HG03521 (cell line): ENCODE measurements at regions not wholly inside any gene's neighbourhood (a gene's known extent, or its start where the extent isn't known, plus 50 kb on each side); places are given as distances from the start of the nearest gene placed in this dataset.

Experiments
- ATAC-seq: cut with Tn5 transposase; IDR thresholded peaks from one replicate; pipeline ENCODE4 v1.9.1; 2021; ENCODE audit warnings: mild to moderate bottlenecking, moderate library complexity; ENCODE audit not compliant: unreplicated experiment

DNA sequence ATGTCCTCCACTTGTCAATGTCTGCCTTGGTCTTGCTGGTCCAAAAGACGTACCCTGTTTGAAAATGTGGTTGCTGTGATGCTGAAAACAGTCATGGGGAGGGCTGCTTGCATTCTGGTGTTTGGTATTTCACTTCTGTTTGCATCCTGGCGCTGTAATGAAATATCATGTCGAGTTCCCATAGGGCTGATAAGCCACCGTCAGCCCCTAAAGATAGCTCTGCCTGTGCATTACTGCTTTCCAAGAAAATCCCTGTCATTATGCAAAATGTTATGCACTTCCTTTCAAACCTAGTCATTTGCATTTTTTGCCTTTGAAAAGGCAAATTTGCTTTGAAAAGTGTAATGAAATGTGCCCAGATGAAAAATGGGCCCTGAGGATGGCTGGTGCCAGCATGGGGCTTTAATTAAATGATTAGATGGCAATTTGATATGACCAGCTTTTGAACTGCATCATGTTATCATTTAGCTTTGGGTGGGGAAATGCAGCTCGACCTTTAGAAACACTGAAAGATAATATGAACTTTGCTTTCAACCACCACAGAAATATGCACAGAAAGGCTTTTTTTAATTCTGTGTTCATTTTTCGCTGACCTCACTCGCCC lies 374.4 kb upstream of the SGCD start:
- ATAC-seq: no peak

DNA sequence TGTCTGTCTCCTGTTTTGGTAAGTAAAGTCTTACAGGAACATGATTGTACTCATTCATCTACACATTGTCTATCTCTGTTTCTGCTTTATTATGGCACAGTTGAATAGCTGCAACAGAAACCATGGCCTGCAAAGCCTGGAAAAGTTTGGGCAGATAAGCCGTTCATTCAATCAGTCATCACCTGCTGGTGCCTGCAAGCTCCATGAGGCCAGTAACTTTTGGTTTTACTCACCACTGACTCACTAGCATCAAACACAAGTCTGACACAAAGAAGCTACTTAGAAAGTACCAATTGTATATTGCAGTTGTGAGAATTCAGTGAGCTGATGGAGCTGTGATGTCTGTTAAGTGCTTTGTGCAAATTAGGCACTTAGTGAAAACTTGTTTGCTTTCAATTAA lies 373.6 kb upstream of the SGCD start:
- ATAC-seq: no peak

DNA sequence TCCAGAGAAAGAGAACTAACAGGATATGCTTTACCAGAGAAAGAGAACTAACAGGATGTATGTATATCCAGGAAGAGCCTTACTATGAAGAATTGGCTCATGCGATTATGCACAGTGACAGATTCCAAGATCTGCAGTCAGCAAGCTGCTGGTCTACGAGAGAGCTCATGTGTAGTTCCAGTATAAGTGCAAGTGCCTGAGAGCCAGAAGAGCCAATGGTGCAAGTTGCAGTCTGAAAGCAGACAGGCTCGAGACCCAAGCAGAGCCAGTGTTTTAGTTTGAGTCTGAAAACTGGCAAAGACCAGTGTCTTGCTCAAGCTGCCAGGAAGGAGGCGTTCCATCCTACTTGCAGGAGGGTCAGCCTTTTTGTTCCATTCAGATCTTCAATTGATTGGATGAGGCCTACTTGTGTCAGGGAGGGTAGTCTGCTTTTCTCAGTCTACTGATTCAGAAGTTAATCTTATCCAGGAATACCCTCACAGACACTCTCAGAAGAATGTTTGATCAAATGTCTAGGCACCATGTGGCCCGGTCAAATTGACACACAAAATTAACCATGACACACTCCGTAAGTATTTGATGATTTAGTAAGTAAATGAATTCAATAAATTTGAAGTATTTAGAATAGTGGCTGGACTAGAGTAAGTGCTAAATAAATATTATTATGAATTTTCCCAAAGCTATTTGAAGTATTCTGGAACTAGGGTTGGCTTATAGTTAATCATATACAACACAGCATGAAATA lies 372.1 kb upstream of the SGCD start:
- ATAC-seq: no peak

DNA sequence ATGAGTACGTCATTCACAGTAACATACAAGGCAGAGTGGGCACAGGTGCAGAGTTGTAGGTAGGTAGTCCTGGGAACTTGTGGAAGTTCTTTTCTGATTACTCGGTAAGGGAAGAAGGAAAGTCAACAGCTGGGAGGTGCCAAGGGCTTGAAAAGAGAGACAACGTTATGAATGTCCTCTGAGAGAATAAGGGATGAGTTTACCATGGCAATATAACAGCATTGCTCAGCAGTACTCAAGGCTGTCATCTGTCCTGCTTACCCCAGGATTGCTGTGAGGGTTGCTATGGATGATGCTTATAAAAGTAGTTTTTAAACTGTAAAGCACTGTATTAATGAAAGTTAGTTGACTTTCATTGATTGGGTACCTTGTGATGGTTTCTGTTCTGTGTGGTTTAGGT lies 369.1 kb upstream of the SGCD start:
- ATAC-seq: no peak

DNA sequence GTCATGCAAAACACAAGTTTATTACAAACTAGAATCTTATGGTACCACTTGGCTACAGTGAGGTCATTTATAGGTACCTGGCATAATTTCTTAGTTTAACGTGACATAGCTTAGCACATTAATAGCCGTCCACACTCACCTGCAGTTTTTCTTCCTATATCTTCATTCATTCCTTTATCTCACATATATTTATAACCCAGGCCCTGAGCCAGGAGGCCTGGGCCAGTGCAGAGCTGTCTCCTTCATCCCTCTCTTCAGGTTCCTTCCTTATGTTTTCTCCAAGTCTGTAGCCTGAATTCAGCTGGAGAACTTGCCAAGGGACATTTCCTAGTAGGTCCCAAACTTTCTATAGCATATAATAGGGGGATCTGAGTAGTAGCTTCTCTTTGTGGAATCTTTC lies 367.9 kb upstream of the SGCD start:
- ATAC-seq: no peak

DNA sequence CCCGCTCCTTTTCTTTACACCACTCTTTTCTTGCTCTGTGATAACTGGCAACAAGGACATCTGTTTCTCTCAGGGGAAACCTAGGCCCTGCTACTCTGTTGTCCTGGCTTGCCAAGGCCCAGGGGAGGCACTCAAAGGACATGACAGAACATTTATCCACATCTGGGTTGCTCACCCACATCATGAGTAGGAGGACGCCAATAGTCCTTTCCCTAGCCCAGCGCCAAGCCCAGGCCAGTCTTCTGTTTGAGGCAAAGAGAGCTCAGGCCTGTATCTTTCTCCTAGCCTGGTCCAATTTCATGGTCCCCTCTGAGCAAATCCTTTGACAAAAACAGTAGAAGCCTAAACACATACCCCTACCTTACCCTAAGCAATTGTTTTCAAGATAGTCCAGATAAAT lies 366.8 kb upstream of the SGCD start:
- no peak for ATAC-seq

DNA sequence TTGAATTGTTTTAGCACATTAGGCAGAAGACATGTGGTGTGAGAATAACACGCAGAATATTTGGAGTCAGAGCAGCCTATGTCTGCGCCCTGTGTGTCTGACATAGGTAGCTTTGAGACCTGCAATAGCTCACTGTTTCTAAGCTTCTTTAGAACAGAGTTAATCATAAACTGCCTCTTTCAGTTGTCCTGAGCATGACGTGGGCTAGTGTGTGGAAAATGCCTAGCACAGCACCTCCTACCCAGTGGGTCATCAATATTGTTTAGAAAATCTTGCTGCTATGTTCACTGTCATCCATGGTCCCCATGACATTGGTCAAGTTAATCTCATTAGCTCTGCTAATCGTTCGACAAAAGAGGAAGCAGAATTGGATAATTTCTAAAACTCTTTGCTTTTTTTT lies 357.4 kb upstream of the SGCD start:
- no peak for ATAC-seq

DNA sequence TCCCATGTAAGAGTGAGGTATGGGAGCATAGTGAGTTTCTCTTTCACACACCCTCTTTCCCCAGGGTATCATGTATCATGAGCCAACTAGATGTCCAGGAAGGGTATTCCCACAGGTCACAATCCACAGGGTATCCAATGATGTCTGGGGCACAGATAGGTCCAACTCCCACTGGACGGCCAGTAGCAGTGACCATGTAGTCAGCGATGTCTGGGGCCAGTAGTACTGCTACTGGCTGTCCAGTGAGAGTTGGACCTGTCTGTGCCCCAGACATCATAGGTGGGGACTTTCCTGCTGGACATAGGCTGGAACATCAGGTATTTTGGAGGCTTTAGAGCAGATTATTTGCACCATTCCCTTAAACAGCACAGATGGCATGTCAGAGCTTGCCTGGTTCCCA lies 352.6 kb upstream of the SGCD start:
- no peak for ATAC-seq

DNA sequence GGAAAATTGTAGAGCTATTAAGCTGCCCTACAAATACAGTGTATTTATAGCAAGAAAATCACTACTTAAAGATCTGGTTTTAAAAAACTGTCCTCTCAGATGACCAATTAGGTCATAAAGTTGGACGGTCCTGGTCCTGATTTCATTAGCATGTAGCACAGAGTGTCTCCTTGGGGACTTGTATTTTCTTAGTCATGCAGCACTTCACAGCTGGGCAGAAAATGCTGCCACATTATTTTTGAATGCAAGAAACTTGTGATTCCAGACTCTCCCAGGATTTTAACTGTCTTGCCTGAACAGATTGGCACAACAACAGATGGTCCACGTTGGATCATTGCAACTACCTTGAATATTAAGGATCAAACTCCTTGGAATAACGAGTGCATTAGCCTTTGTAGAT lies 348.1 kb upstream of the SGCD start:
- ATAC-seq: no peak

DNA sequence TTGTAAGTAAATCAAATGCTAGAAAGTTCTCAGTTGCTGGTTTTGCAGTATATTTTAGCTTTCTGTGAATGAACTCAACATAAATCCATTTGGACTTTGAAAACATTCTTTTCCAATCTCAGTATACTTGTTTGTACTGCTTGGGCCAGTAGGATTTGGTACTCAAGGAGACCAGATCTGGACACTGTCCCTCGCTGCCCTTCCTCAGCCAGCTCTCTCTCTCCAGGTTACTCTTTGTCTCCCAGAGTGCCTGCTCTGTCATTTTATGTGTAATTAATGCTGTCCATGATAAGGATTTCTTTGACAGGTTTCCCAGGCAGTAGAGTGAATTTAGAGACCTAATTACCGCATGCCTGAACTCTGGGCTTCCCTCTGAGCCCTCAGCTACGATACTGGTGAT lies 344.6 kb upstream of the SGCD start:
- no peak for ATAC-seq

DNA sequence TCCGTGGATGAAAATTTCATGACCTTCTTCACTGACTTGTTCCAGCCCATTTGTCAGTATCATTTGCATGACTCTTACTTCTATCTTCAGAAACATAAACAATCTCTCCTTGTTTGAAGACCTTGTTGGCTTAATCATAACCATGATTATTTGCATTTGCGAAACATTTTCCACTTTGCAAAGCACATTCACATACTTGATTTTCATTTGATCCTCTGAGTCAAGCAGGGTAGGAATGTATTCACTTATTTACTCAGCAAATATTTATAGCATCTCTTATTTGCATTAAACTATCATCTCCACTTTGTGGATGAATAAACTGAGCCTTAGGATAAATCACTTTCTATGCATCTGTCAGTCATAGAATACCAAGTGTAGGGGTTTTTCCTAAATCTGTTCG lies 343.0 kb upstream of the SGCD start:
- no peak for ATAC-seq

DNA sequence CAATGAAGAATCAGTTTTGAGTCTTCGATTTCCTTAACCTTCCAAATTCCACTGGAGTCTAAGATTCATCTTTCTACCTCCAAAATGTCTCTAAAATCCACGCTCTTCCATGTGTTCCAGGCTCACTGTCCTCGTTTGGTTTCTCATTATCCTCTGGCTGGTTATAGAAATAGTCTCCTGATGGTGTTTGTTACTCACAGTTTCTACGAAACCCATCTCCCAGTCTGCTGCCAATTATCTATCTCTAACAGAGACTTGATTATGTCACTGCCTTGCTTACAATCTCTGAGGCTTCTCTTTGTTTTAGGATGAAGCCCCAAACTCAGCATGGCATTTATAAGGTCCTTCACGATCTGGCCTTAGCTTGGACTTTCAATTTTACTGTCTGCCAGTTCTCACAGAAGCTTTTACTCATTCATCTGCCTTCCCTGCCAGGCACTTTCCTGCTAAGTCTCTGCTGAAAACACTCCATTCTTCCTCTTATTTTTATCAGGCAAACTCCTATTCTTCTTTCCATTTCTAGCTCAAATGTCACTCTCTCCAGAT lies 339.6 kb upstream of the SGCD start:
- ATAC-seq: no peak

DNA sequence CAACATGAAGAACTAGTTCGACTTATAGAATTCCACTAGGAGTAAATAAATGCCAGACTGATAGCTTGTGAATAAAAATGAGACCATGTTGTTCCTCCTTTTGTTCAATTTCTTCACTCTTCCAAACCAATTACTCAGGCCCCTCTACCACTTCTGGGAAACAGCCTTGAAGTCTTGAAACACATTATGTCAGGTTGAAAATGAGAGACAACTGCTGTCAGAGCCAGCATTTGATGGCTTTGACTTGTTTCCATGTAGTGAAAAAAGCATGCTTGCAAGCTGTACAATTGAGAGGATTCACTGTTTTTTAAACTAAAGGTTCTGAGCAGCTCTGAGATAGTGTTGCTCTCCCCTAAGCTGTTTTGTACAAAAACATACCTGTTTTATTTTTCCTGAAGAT lies 337.1 kb upstream of the SGCD start:
- ATAC-seq: no peak

DNA sequence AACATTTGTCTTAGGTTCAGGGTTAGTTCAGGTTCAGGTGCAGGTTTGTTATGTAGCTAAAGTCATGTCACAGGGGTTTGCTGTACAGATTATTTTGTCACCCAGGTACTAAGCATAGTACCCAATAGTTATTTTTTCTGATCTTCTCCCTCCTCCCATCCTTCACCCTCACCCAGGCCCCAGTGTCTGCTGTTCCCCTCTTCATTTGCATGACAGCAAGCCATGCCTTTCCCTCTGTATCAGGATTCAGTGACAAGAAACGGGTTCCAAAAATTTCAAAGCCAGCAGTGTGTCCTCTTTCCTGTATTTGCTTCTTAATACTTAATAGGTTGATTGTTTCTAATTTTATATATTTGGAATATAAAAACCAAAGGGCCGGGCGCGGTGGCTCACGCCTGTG lies 330.8 kb upstream of the SGCD start:
- ATAC-seq: no peak

DNA sequence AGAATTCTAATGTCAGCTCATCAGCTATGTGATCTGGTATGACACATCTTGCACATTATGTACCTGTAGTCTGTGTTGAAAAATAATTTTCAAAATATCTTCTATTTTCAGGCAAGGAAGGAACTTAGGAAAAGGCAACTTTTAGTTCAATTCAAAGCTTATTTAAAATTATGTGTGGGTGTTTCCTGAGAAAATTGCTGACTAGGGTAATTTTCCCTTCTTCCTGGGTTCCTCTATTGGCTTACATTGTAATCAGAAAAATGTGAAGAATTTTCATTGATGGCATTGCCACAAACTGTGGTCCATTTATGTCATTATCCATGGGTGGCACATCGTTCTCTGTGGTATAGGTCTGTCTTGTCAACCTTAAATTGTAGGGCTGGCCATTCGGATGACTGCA lies 328.7 kb upstream of the SGCD start:
- no peak for ATAC-seq

DNA sequence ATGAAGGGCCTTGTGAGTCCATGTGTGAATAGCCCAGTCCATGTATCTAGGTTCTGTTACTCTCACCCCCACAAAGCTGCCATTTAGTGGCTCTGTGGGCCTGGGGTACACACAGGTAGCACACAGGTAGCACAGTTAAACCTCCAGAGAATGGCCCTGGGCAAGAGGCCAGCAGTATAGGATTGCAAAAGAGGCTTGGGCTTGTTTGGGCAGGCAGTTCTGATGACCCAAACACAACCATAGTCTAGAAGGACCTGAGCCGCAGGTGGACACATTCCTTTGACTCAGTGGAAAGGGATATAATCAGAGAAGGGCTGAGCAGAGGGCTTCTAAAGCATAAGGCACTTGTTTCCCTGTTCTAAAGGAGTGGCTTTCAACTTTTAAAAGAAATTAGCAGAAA lies 326.8 kb upstream of the SGCD start:
- no peak for ATAC-seq

DNA sequence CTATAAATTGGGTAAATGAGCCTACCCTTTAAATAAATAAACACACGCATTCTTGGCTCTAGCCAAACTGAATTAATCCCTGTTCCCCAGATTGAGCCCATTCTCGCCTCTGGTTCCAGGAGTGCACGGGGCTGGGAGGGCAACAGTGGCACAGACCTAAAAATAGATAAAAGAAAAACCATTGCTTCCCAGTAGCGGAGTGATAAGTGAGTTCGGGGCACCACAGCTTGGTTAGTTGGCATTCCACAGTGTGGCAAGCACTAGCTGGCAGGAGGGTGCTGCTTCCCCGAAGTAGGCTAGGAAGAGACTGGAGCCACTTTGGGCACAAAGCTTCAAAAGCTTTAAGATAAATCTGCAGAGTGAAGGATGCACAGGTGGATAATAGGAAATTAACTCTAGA lies 322.2 kb upstream of the SGCD start:
- no peak for ATAC-seq

DNA sequence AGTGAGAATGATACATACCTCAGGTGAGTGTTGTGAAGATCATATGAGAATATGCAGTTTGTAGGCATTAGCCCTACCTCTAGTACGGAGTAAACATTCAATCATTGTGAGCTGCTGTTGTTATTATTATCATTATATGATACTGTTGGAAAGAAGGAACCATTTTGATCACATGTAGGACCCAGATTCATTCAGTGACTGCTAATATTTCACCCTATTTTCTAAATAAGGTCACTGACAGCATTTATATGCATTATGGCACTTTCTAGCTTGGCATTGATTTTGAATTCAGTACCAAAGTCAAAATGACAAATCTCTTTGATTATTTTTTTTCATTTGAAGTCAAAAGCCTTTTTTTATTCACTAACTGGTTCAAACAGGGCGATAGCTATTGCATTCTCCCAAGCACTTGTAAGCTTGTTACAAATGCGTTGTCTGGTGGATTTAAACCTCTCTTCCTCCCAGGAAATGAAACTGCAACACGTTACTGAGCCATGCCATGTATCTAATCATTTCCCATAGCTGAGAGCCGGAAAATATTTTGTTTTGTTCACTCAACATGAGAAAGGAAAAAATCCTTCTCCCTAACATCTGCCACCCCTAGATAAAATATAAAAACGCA lies 320.8 kb upstream of the SGCD start:
- ATAC-seq: no peak

DNA sequence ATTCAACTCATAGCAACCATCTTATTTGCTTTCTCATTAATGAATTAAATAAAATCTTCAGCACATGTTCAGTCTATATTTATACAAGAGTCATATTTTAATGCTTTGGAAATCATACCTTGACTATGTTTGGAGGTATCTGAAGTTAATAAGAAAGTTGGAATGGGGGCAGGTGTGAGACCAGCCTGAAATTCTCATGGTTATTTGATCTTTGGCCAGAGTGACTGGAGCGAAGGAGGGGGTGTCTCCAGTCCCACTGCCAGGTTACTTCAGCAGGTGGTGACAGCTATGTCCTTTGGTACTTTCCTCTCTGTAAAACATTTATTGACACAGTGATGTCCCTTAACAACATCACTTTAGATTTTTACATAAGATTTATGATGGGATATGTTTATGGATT lies 318.1 kb upstream of the SGCD start:
- no peak for ATAC-seq

DNA sequence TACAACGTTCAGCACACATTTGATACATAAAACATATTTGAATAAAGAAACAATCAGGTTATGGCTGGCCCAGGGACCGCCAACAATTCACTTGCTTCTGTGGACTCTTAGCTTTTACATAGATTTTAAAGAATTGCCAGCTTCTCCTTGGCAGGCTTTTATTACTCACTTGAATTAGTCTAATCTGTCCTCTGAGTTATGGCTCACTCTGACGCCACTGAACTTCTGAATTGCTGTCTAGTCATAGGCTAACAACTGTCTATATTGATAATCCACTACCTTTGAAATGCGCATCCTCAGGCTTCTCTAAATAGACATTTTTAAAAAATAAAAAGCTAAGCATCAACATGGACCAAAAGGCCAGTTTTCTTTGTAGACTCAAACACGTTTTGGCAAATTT lies 317.4 kb upstream of the SGCD start:
- no peak for ATAC-seq

DNA sequence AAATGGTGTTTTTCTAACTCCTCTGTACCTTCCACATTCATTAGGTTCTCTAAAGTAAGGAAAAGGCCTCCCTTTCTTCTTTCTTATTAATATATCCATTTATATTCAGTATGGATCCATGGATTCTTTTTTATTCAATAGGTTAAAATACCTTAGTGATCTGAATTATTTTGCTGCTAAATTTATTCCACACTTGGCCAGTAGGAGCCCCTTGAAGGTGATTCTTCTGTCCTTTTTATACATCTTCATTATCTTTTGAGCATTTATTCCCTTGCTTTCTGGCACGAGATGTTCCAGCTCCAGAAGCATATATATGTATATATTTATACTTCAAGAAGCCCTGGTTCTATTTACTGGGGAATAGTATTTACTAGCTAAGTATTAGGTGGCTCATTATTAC lies 311.8 kb upstream of the SGCD start:
- no peak for ATAC-seq

DNA sequence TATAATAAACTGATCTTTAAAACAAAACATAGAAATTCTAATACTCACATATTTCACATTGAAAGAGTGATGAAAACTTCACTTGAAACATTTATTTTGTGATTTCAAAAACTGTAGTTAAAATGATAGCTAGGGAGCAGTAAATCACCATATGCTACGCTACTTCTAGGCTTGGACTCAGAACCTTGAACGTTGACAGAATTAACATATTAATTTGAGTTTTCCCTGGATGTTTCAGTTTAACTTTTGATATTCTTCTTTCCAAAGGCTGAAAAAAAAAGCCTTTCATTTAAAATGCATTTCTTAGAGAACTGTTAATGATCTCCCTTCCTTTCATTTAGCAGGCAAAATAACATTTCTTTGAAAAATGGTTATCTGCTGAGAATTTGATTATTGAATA lies 307.8 kb upstream of the SGCD start:
- ATAC-seq: no peak
